SU-DHL-6 (cell line): ENCODE measurements at regions not wholly inside any gene's neighbourhood (a gene's known extent, or its start where the extent isn't known, plus 50 kb on each side); places are given as distances from the start of the nearest gene placed in this dataset.

Experiments
- H2AFZ ChIP-seq: fragments of 200-600 bp; sonication (generic); 2 replicates; pipeline ENCODE4 v1.6.1; 2014; ENCODE audit warnings: low read depth, mild to moderate bottlenecking, moderate library complexity, mixed read lengths, antibody characterized with exemption, low read length; ENCODE audit not compliant: severe bottlenecking
- H3F3A ChIP-seq: fragments of 200-600 bp; shearing (Covaris generic); 2 replicates; pipeline ENCODE4 v1.6.0; 2016; ENCODE audit warnings: antibody characterized with exemption, mild to moderate bottlenecking; ENCODE audit not compliant: insufficient read depth
- H3K27ac ChIP-seq: fragments of 200-600 bp; sonication (generic); 2 replicates; pipeline ENCODE4 v1.5.1; 2016; ENCODE audit warnings: low read depth, mild to moderate bottlenecking, low read length, moderate library complexity, mixed read lengths
- H3K27me3 ChIP-seq: fragments of 200-600 bp; sonication (generic), shearing (Covaris generic); 2 replicates; pipeline ENCODE4 v1.6.0; 2014; ENCODE audit warnings: mild to moderate bottlenecking, low read length
- H3K36me3 ChIP-seq: fragments of 200-600 bp; sonication (generic); 2 replicates; pipeline ENCODE4 v1.6.1; 2014; ENCODE audit warnings: mild to moderate bottlenecking, low read length, mixed read lengths
- H3K4me2 ChIP-seq: fragments of 300-600, 200-600 bp; shearing (Covaris generic), sonication (generic); 2 replicates; pipeline ENCODE4 v1.6.0; 2014; ENCODE audit warnings: low read length, low read depth, mild to moderate bottlenecking; ENCODE audit not compliant: poor library complexity, severe bottlenecking
- H3K4me3 ChIP-seq: fragments of 200-600 bp; sonication (generic); 2 replicates; pipeline ENCODE4 v1.5.1; 2014; ENCODE audit warnings: antibody characterized with exemption, low read length, mild to moderate bottlenecking, mixed read lengths; ENCODE audit not compliant: insufficient read depth, poor library complexity, severe bottlenecking
- H3K79me2 ChIP-seq: fragments of 200-600 bp; sonication (generic); 2 replicates; pipeline ENCODE4 v1.6.1; 2014; ENCODE audit warnings: mild to moderate bottlenecking, low read length, moderate library complexity; ENCODE audit not compliant: insufficient read depth
- H3K9ac ChIP-seq: fragments of 200-600 bp; sonication (generic); 2 replicates; pipeline ENCODE4 v1.7.0; 2014; ENCODE audit warnings: mild to moderate bottlenecking, low read length
- H3K9me2 ChIP-seq: fragments of 200-600 bp; sonication (generic); replicated peaks from 2 replicates; pipeline ENCODE4 v1.6.1; 2014; ENCODE audit warnings: low read length; ENCODE audit not compliant: insufficient read depth
- H3K9me3 ChIP-seq: fragments of 200-600 bp; sonication (generic); 2 replicates; pipeline ENCODE4 v1.6.1; 2014; ENCODE audit warnings: low read length, mixed read lengths; ENCODE audit not compliant: insufficient read depth
- H4K20me1 ChIP-seq: fragments of 200-600 bp; sonication (generic); 2 replicates; pipeline ENCODE4 v1.6.1; 2014; ENCODE audit warnings: low read depth, mild to moderate bottlenecking, antibody characterized with exemption, low read length, moderate library complexity, mixed read lengths
- CTCF ChIP-seq: fragments of 200-600 bp; sonication (generic); IDR thresholded peaks from one replicate; pipeline ENCODE4 v1.5.1; 2017; ENCODE audit warnings: antibody characterized with exemption, mild to moderate bottlenecking, low read length, moderate library complexity; ENCODE audit not compliant: insufficient read depth, poor library complexity, severe bottlenecking
- EZH2phosphoT487 ChIP-seq: fragments of 200-600 bp; sonication (generic), shearing (Covaris generic); conservative IDR thresholded peaks from 2 replicates; pipeline ENCODE4 v1.6.1; 2018; ENCODE audit warnings: mild to moderate bottlenecking, antibody characterized with exemption, low read length, moderate library complexity, mixed read lengths

GRCh38 chr20:55264703-55265239 is 740.5 kb downstream of the CBLN4 start:
- Histone ChIP-seq H3K9me2 (no peaks in the 10 kb centered on the region), H3K36me3 (no peaks in the 10 kb centered on the region), H3K27me3 (no peaks in the 10 kb centered on the region), H3K4me2 (no peak overlapping the region), H3K79me2 (no peaks in the 10 kb centered on the region), H3K9ac (no peak overlapping the region), H3K27ac (no peak overlapping the region), H3K4me3 (no peak overlapping the region), H4K20me1 (no peaks in the 10 kb centered on the region), H2AFZ (no peak overlapping the region), H3K9me3 (no peaks in the 10 kb centered on the region), H3F3A (no peaks in the 10 kb centered on the region)
- TF ChIP-seq CTCF (no peak), EZH2phosphoT487 (no peak)

- Histone ChIP-seq H3K27ac (no peak overlapping the region), H2AFZ (no peak overlapping the region), H3K4me2 (no peak overlapping the region), H3K9me3 (no peaks in the 10 kb centered on the region), H3K9me2 (no peaks in the 10 kb centered on the region), H3K9ac (no peak overlapping the region), H4K20me1 (no peaks in the 10 kb centered on the region), H3K79me2 (no peaks in the 10 kb centered on the region), H3K36me3 (no peaks in the 10 kb centered on the region), H3F3A (no peaks in the 10 kb centered on the region), H3K4me3 (no peak overlapping the region), H3K27me3 (no peaks in the 10 kb centered on the region)
- TF ChIP-seq EZH2phosphoT487 (no peak), CTCF (no peak)
Observed at GRCh38 chr20:55258559-55258958, 746.8 kb downstream of the CBLN4 start.

- TF ChIP-seq CTCF (no peak), EZH2phosphoT487 (no peak)
- Histone ChIP-seq H3K9me3 (no peaks in the 10 kb centered on the region), H3K9me2 (no peaks in the 10 kb centered on the region), H3K36me3 (no peaks in the 10 kb centered on the region), H3K9ac (no peak overlapping the region), H3K27ac (no peak overlapping the region), H2AFZ (no peak overlapping the region), H3F3A (no peaks in the 10 kb centered on the region), H3K4me2 (no peak overlapping the region), H3K27me3 (no peaks in the 10 kb centered on the region), H4K20me1 (no peaks in the 10 kb centered on the region), H3K79me2 (no peaks in the 10 kb centered on the region), H3K4me3 (no peak overlapping the region)
Observed at GRCh38 chr20:55255016-55255415, 750.3 kb downstream of the CBLN4 start.
